ENCODE measurements at regions not wholly inside any gene's neighbourhood (a gene's known extent, or its start where the extent isn't known, plus 50 kb on each side); places are given as distances from the start of the nearest gene placed in this dataset.

GRCh38 chr2:217371781-217372213 lies 511.9 kb upstream of the TNP1 start:
- Histone ChIP-seq H3K4me1 (ENCODE audit: control insufficient read depth, insufficient read depth, low read length) (no peaks in the 10 kb centered on the region), H3K27me3 (ENCODE audit: control insufficient read depth, insufficient read depth, low read length) (no peaks in the 10 kb centered on the region), H3K36me3 (ENCODE audit: control insufficient read depth, insufficient read depth, low read length) (no peaks in the 10 kb centered on the region), H3K9ac (ENCODE audit: low read length) (no peak overlapping the region), H3K9me3 (ENCODE audit: control insufficient read depth, low read length) (no peaks in the 10 kb centered on the region), H3K4me3 (ENCODE audit: low read length) (no peak overlapping the region)

GRCh38 chr2:217370391-217370790 lies 510.5 kb upstream of the TNP1 start:
- Histone ChIP-seq H3K4me1 (ENCODE audit: control insufficient read depth, insufficient read depth, low read length) (no peaks in the 10 kb centered on the region), H3K9me3 (ENCODE audit: control insufficient read depth, low read length) (no peaks in the 10 kb centered on the region), H3K9ac (ENCODE audit: low read length) (no peak overlapping the region), H3K27me3 (ENCODE audit: control insufficient read depth, insufficient read depth, low read length) (no peaks in the 10 kb centered on the region), H3K4me3 (ENCODE audit: low read length) (no peak overlapping the region), H3K36me3 (ENCODE audit: control insufficient read depth, insufficient read depth, low read length) (no peaks in the 10 kb centered on the region)

- Histone ChIP-seq H3K9ac (ENCODE audit: low read length) (no peak overlapping the region), H3K4me1 (ENCODE audit: control insufficient read depth, insufficient read depth, low read length) (no peaks in the 10 kb centered on the region), H3K9me3 (ENCODE audit: control insufficient read depth, low read length) (no peaks in the 10 kb centered on the region), H3K36me3 (ENCODE audit: control insufficient read depth, insufficient read depth, low read length) (no peaks in the 10 kb centered on the region), H3K4me3 (ENCODE audit: low read length) (no peak overlapping the region), H3K27me3 (ENCODE audit: control insufficient read depth, insufficient read depth, low read length) (no peaks in the 10 kb centered on the region)
Measured at GRCh38 chr2:217367464-217367863, 507.6 kb upstream of the TNP1 start.

GRCh38 chr2:217366966-217367365 lies 507.1 kb upstream of the TNP1 start:
- no peaks in the 10 kb centered on the region for H3K36me3 ChIP-seq (ENCODE audit: control insufficient read depth, insufficient read depth, low read length)
- no peaks in the 10 kb centered on the region for H3K9me3 ChIP-seq (ENCODE audit: control insufficient read depth, low read length)
- H3K9ac ChIP-seq (ENCODE audit: low read length) = no peak overlapping the region
- H3K4me1 ChIP-seq (ENCODE audit: control insufficient read depth, insufficient read depth, low read length) = no peaks in the 10 kb centered on the region
- H3K27me3 ChIP-seq (ENCODE audit: control insufficient read depth, insufficient read depth, low read length) = no peaks in the 10 kb centered on the region
- H3K4me3 ChIP-seq (ENCODE audit: low read length) = no peak overlapping the region

- H3K4me1 ChIP-seq (ENCODE audit: control insufficient read depth, insufficient read depth, low read length) = no peaks in the 10 kb centered on the region
- no peak overlapping the region for H3K4me3 ChIP-seq (ENCODE audit: low read length)
- no peaks in the 10 kb centered on the region for H3K27me3 ChIP-seq (ENCODE audit: control insufficient read depth, insufficient read depth, low read length)
- no peaks in the 10 kb centered on the region for H3K9me3 ChIP-seq (ENCODE audit: control insufficient read depth, low read length)
- no peaks in the 10 kb centered on the region for H3K36me3 ChIP-seq (ENCODE audit: control insufficient read depth, insufficient read depth, low read length)
- H3K9ac ChIP-seq (ENCODE audit: low read length) = no peak overlapping the region
Measured at GRCh38 chr2:217366266-217366895, 506.5 kb upstream of the TNP1 start.

- H3K9me3 ChIP-seq (ENCODE audit: control insufficient read depth, low read length) = no peaks in the 10 kb centered on the region
- H3K4me3 ChIP-seq (ENCODE audit: low read length) = no peak overlapping the region
- H3K27me3 ChIP-seq (ENCODE audit: control insufficient read depth, insufficient read depth, low read length) = no peaks in the 10 kb centered on the region
- H3K9ac ChIP-seq (ENCODE audit: low read length) = no peak overlapping the region
- no peaks in the 10 kb centered on the region for H3K36me3 ChIP-seq (ENCODE audit: control insufficient read depth, insufficient read depth, low read length)
- H3K4me1 ChIP-seq (ENCODE audit: control insufficient read depth, insufficient read depth, low read length) = no peaks in the 10 kb centered on the region
Measured at GRCh38 chr2:217365656-217366055, 505.8 kb upstream of the TNP1 start.

- Histone ChIP-seq H3K9me3 (ENCODE audit: control insufficient read depth, low read length) (no peaks in the 10 kb centered on the region), H3K36me3 (ENCODE audit: control insufficient read depth, insufficient read depth, low read length) (no peaks in the 10 kb centered on the region), H3K27me3 (ENCODE audit: control insufficient read depth, insufficient read depth, low read length) (no peaks in the 10 kb centered on the region), H3K4me3 (ENCODE audit: low read length) (no peak overlapping the region), H3K4me1 (ENCODE audit: control insufficient read depth, insufficient read depth, low read length) (no peaks in the 10 kb centered on the region), H3K9ac (ENCODE audit: low read length) (no peak overlapping the region)
Measured at GRCh38 chr2:217364224-217364623, 504.4 kb upstream of the TNP1 start.

- Histone ChIP-seq H3K9ac (ENCODE audit: low read length) (no peak overlapping the region), H3K27me3 (ENCODE audit: control insufficient read depth, insufficient read depth, low read length) (no peaks in the 10 kb centered on the region), H3K4me1 (ENCODE audit: control insufficient read depth, insufficient read depth, low read length) (no peaks in the 10 kb centered on the region), H3K36me3 (ENCODE audit: control insufficient read depth, insufficient read depth, low read length) (no peaks in the 10 kb centered on the region), H3K4me3 (ENCODE audit: low read length) (no peak overlapping the region), H3K9me3 (ENCODE audit: control insufficient read depth, low read length) (no peaks in the 10 kb centered on the region)
Measured at GRCh38 chr2:217363470-217363869, 503.6 kb upstream of the TNP1 start.

- Histone ChIP-seq H3K9me3 (ENCODE audit: control insufficient read depth, low read length) (no peaks in the 10 kb centered on the region), H3K36me3 (ENCODE audit: control insufficient read depth, insufficient read depth, low read length) (no peaks in the 10 kb centered on the region), H3K27me3 (ENCODE audit: control insufficient read depth, insufficient read depth, low read length) (no peaks in the 10 kb centered on the region), H3K4me3 (ENCODE audit: low read length) (no peak overlapping the region), H3K9ac (ENCODE audit: low read length) (no peak overlapping the region), H3K4me1 (ENCODE audit: control insufficient read depth, insufficient read depth, low read length) (no peaks in the 10 kb centered on the region)
Measured at GRCh38 chr2:217362710-217363109, 502.8 kb upstream of the TNP1 start.

GRCh38 chr2:217362286-217362685 lies 502.4 kb upstream of the TNP1 start:
- Histone ChIP-seq H3K27me3 (ENCODE audit: control insufficient read depth, insufficient read depth, low read length) (no peaks in the 10 kb centered on the region), H3K4me3 (ENCODE audit: low read length) (no peak overlapping the region), H3K9me3 (ENCODE audit: control insufficient read depth, low read length) (no peaks in the 10 kb centered on the region), H3K36me3 (ENCODE audit: control insufficient read depth, insufficient read depth, low read length) (no peaks in the 10 kb centered on the region), H3K4me1 (ENCODE audit: control insufficient read depth, insufficient read depth, low read length) (no peaks in the 10 kb centered on the region), H3K9ac (ENCODE audit: low read length) (no peak overlapping the region)

- no peaks in the 10 kb centered on the region for H3K36me3 ChIP-seq (ENCODE audit: control insufficient read depth, insufficient read depth, low read length)
- H3K27me3 ChIP-seq (ENCODE audit: control insufficient read depth, insufficient read depth, low read length) = no peaks in the 10 kb centered on the region
- no peaks in the 10 kb centered on the region for H3K4me1 ChIP-seq (ENCODE audit: control insufficient read depth, insufficient read depth, low read length)
- no peak overlapping the region for H3K9ac ChIP-seq (ENCODE audit: low read length)
- H3K4me3 ChIP-seq (ENCODE audit: low read length) = no peak overlapping the region
- H3K9me3 ChIP-seq (ENCODE audit: control insufficient read depth, low read length) = no peaks in the 10 kb centered on the region
Measured at GRCh38 chr2:217361483-217361880, 501.6 kb upstream of the TNP1 start.

- no peaks in the 10 kb centered on the region for H3K27me3 ChIP-seq (ENCODE audit: control insufficient read depth, insufficient read depth, low read length)
- H3K9me3 ChIP-seq (ENCODE audit: control insufficient read depth, low read length) = no peaks in the 10 kb centered on the region
- no peaks in the 10 kb centered on the region for H3K4me1 ChIP-seq (ENCODE audit: control insufficient read depth, insufficient read depth, low read length)
- H3K4me3 ChIP-seq (ENCODE audit: low read length) = no peak overlapping the region
- no peak overlapping the region for H3K9ac ChIP-seq (ENCODE audit: low read length)
- no peaks in the 10 kb centered on the region for H3K36me3 ChIP-seq (ENCODE audit: control insufficient read depth, insufficient read depth, low read length)
Measured at GRCh38 chr2:217360781-217361482, 501.1 kb upstream of the TNP1 start.
